Esophagus squamous epithelium (tissue), 4 donors: ENCODE measurements at regions not wholly inside any gene's neighbourhood (a gene's known extent, or its start where the extent isn't known, plus 50 kb on each side); places are given as distances from the start of the nearest gene placed in this dataset.
"Not testable (repeated sequence)": the region's sequence is repeated elsewhere in the genome, so short reads cannot be mapped to it uniquely, and the experiment has no call there.

ENCODE experiments used
- CTCF ChIP-seq, 6 experiments: fragments of 450-650 bp in 4 of 6; fragments of 200-600 bp in 2 of 6; sonication (generic) in 2 of 6; IDR thresholded peaks; one replicate each; pipeline ENCODE4 v1.5.1; 2016 to 2019; ENCODE audit warnings: antibody characterized with exemption in 6 of 6, mild to moderate bottlenecking in 4 of 6, moderate library complexity in 4 of 6
- POLR2A ChIP-seq, 4 donors: fragments of 450-650 bp; IDR thresholded peaks; one replicate each; pipeline ENCODE4 v1.6.1; 2017; ENCODE audit warnings: antibody characterized with exemption in 4 of 4, mild to moderate bottlenecking in 4 of 4, moderate library complexity in 3 of 4

DNA sequence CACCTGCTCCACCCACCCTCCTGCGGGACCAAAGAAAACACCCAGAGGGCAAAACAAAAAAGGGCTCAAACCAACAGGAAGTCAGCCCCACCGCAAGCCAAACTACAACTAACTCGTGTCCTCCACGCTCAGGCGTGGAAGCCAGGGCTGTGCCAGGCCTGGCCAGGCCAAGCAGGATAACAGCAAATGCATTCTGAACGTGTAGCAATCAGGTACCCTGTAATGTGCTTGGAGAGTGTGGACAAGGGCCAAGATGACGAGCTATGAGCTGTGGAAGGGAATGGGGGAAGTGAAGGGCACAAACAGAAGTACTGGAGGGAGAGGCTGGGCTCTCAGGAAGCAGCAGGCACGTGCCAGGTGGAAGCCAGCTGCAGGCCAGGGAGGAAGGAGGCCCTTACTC, 528.6 kb downstream of the TP53TG3F start:
- not testable (repeated sequence) for TF ChIP-seq CTCF, POLR2A (IDR thresholded peaks at IDR 0.05)
